Panc1 (cell line): ENCODE measurements at regions not wholly inside any gene's neighbourhood (a gene's known extent, or its start where the extent isn't known, plus 50 kb on each side); places are given as distances from the start of the nearest gene placed in this dataset.

Source experiments
- ATAC-seq: fragments of 200-7000 bp; cut with Tn5 transposase; 2 replicates; pipeline ENCODE4 v1.9.1; 2020; ENCODE audit warnings: mild to moderate bottlenecking, moderate library complexity
- BruUV-seq: library from RNA; stranded (reverse); fragments of 400-500 nt; replicated peaks from 2 replicates; lab custom pipeline; 2021; lab: Mats Ljungman, UMichigan
- CTCF ChIA-PET: fragments of 300-600 bp; sonication (Branson Sonifier 250); formaldehyde crosslinking; loops from one replicate; lab custom pipeline; 2022; ENCODE audit warnings: antibody characterized with exemption; lab: Charles Lee
- POLR2A ChIA-PET: fragments of 300-600 bp; sonication (Branson Sonifier 250); formaldehyde crosslinking; loops from one replicate; lab custom pipeline; 2022; ENCODE audit warnings: antibody characterized with exemption; lab: Charles Lee
- DNase-seq: peaks from one replicate; pipeline ENCODE4 v3.0.0-alpha.2; 2010; ENCODE audit warnings: low read depth, low spot score
- H3K27ac ChIP-seq: 2 replicates; pipeline ENCODE4 v1.5.1; 2011; ENCODE audit warnings: mild to moderate bottlenecking, low read length, inconsistent platforms
- H3K27me3 ChIP-seq: fragments of 200-500 bp; sonication (Bioruptor generic); 2 replicates; pipeline ENCODE4 v1.6.0; 2014; ENCODE audit warnings: low read length, inconsistent platforms; ENCODE audit not compliant: control insufficient read depth, insufficient read depth
- H3K36me3 ChIP-seq: fragments of 200-500 bp; sonication (Bioruptor generic); 2 replicates; pipeline ENCODE4 v1.5.1; 2014; ENCODE audit warnings: inconsistent platforms, mild to moderate bottlenecking, low read length, moderate library complexity; ENCODE audit not compliant: control insufficient read depth, insufficient read depth
- H3K4me1 ChIP-seq: 2 replicates; pipeline ENCODE4 v1.5.1; 2011; ENCODE audit warnings: inconsistent platforms, mild to moderate bottlenecking, low read length, moderate library complexity; ENCODE audit not compliant: control insufficient read depth, insufficient read depth
- H3K4me3 ChIP-seq, 2 experiments: 2 replicates each; pipeline ENCODE4 v1.5.1; 2011 to 2012; ENCODE audit warnings: low read depth in 2 of 2, low read length in 2 of 2, mild to moderate bottlenecking in 2 of 2, inconsistent platforms in 1 of 2, moderate library complexity in 1 of 2
- H3K9me3 ChIP-seq: fragments of 200-500 bp; sonication (Bioruptor generic); 2 replicates; pipeline ENCODE4 v1.5.1; 2014; ENCODE audit warnings: low read depth, mild to moderate bottlenecking, inconsistent platforms, low read length, moderate library complexity; ENCODE audit not compliant: control insufficient read depth, insufficient read depth
- CTCF ChIP-seq: fragments of 450-650 bp; IDR thresholded peaks from 2 replicates; pipeline ENCODE4 v1.5.1; 2017; ENCODE audit warnings: mild to moderate bottlenecking
- POLR2AphosphoS5 ChIP-seq: IDR thresholded peaks from 2 replicates; pipeline ENCODE4 v1.6.1; 2012; ENCODE audit warnings: mild to moderate bottlenecking, low read depth, low read length, moderate library complexity
- SIN3A ChIP-seq: IDR thresholded peaks from 2 replicates; pipeline ENCODE4 v1.6.1; 2012; ENCODE audit warnings: low read depth, mild to moderate bottlenecking, low read length, moderate library complexity, borderline replicate concordance; ENCODE audit not compliant: insufficient read depth
- TCF7L2 ChIP-seq: IDR thresholded peaks from 2 replicates; pipeline ENCODE4 v1.6.1; 2011; ENCODE audit warnings: mild to moderate bottlenecking, low read depth, low read length, inconsistent platforms
- in situ Hi-C: cut with HindIII; loops from 2 replicates; pipeline ENCODE4 v1.10.0; 2016; ENCODE audit warnings: low sequenced_read_pairs, low pct_unique_long_range_greater_than_20kb
- intact Hi-C: fragments of 100-400 bp; cut with micrococcal nuclease; formaldehyde crosslinking; loops from one replicate; pipeline ENCODE4 v1.10.0; 2022; ENCODE audit not compliant: unreplicated experiment
- TF ChIP-seq, protein P1 (sequence below), 2 experiments: IDR thresholded peaks; 2 replicates each; pipeline ENCODE4 v1.6.1; 2011 to 2012; ENCODE audit warnings: low read depth in 2 of 2, control low read depth in 1 of 2, low read length in 1 of 2, mild to moderate bottlenecking in 1 of 2, moderate library complexity in 1 of 2; ENCODE audit not compliant: insufficient read depth in 1 of 2

DNA sequence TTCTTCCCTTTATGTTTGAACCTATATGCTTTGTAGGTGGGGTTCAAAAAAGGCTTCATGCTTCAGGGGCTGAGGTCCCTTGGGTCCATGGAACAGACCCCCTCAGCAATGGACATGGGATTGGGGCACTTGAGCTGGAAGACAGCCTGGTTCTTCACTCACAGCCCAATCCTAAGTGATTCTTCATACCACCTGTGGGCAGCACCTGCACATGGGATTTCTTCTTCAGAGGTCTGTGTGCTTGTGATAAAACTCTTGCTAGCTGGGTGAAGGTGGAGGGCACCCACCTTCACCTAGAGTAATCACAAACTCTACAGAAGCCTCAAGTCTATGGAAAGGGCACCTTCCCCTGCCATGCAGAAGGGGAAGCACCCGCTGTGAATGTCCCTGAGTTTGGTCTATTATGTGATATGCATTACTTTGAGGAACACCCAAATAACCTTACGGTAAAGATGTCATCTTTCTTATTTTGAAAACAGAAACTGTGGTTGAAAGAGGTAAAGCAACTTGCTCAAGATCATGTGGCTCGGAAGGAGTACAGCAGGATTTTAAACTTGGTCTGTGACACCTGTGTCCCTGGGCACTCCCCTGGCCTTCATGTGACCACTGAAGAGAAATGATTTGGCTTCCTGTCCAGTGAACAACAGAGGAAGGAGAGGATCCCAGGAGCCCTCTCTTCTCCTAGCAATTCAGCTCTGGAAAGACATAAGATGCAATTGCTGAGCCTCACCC, 469.5 kb upstream of the ZMIZ1 start:
- intact Hi-C loops = no loop called here
- DNase-seq = no peak
- no TSS peak for BruUV-seq

GRCh38 chr10:78600121-78600665, 468.6 kb upstream of the ZMIZ1 start:
- no peaks in the 10 kb centered on the region for H3K9me3 ChIP-seq
- H3K4me1 ChIP-seq = no peaks in the 10 kb centered on the region
- in situ Hi-C loops (no loop called here), intact Hi-C loops (no loop called here)
- H3K27ac ChIP-seq = no peak overlapping the region
- DNase-seq (no peak), ATAC-seq (no peak)
- ChIA-PET CTCF (no interaction called here), POLR2A (no interaction called here)
- no peaks in the 10 kb centered on the region for H3K36me3 ChIP-seq
- no peak overlapping the region for H3K4me3 ChIP-seq
- H3K27me3 ChIP-seq = no peaks in the 10 kb centered on the region
- no peak for TF ChIP-seq POLR2AphosphoS5
- no peak for TF ChIP-seq SIN3A
- TF ChIP-seq, protein P1, sequence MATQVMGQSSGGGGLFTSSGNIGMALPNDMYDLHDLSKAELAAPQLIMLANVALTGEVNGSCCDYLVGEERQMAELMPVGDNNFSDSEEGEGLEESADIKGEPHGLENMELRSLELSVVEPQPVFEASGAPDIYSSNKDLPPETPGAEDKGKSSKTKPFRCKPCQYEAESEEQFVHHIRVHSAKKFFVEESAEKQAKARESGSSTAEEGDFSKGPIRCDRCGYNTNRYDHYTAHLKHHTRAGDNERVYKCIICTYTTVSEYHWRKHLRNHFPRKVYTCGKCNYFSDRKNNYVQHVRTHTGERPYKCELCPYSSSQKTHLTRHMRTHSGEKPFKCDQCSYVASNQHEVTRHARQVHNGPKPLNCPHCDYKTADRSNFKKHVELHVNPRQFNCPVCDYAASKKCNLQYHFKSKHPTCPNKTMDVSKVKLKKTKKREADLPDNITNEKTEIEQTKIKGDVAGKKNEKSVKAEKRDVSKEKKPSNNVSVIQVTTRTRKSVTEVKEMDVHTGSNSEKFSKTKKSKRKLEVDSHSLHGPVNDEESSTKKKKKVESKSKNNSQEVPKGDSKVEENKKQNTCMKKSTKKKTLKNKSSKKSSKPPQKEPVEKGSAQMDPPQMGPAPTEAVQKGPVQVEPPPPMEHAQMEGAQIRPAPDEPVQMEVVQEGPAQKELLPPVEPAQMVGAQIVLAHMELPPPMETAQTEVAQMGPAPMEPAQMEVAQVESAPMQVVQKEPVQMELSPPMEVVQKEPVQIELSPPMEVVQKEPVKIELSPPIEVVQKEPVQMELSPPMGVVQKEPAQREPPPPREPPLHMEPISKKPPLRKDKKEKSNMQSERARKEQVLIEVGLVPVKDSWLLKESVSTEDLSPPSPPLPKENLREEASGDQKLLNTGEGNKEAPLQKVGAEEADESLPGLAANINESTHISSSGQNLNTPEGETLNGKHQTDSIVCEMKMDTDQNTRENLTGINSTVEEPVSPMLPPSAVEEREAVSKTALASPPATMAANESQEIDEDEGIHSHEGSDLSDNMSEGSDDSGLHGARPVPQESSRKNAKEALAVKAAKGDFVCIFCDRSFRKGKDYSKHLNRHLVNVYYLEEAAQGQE (IDR thresholded peaks at IDR 0.05; ENCODE audit: insufficient read depth in 1 of 2, low read depth in 2 of 2, low read length in 1 of 2) = no peak
- TF ChIP-seq TCF7L2 = no peak
- no peak for TF ChIP-seq CTCF
- no TSS peak for BruUV-seq

More for the DNA sequence above, 469.5 kb upstream of the ZMIZ1 start:
- no peaks in the 10 kb centered on the region for H3K36me3 ChIP-seq
- in situ Hi-C loops = no loop called here
- TF ChIP-seq POLR2AphosphoS5 (no peak), CTCF (no peak; the same call in 1 of the 2 replicates), TCF7L2 (no peak), SIN3A (no peak)
- TF ChIP-seq, protein P1 (IDR thresholded peaks at IDR 0.05; ENCODE audit: insufficient read depth in 1 of 2, low read depth in 2 of 2, low read length in 1 of 2) = no peak
- ChIA-PET POLR2A (no interaction called here), CTCF (no interaction called here)
- H3K4me3 ChIP-seq = no peak overlapping the region
- H3K9me3 ChIP-seq = no peaks in the 10 kb centered on the region
- no peak for ATAC-seq
- no peak overlapping the region for H3K27ac ChIP-seq
- H3K27me3 ChIP-seq = no peaks in the 10 kb centered on the region
- H3K4me1 ChIP-seq = no peaks in the 10 kb centered on the region
